PC-9 (cell line): ENCODE measurements at regions not wholly inside any gene's neighbourhood (a gene's known extent, or its start where the extent isn't known, plus 50 kb on each side); places are given as distances from the start of the nearest gene placed in this dataset.

ENCODE experiments used
- BruUV-seq: library from RNA; stranded (reverse); fragments of 400-500 nt; replicated peaks from 2 replicates; lab custom pipeline; 2021; lab: Mats Ljungman, UMichigan
- CTCF ChIA-PET: fragments of 300-600 bp; sonication (Branson Sonifier 250); formaldehyde crosslinking; loops from one replicate; lab custom pipeline; 2022; ENCODE audit warnings: antibody characterized with exemption; lab: Charles Lee
- POLR2A ChIA-PET: fragments of 300-600 bp; sonication (Branson Sonifier 250); formaldehyde crosslinking; loops from one replicate; lab custom pipeline; 2022; ENCODE audit warnings: antibody characterized with exemption; ENCODE audit not compliant: unreplicated experiment; lab: Charles Lee
- DNase-seq, 2 experiments: peaks; one replicate each; pipeline versions ENCODE4 v3.0.0 to v3.0.0-alpha.2; 2015 to 2022; ENCODE audit warnings: mixed read lengths in 1 of 2
- H2AFZ ChIP-seq: fragments of 200-600 bp; sonication (generic); 2 replicates; pipeline ENCODE4 v1.8.1; 2017; ENCODE audit warnings: antibody characterized with exemption
- H3F3A ChIP-seq: fragments of 200-600 bp; sonication (generic); 2 replicates; pipeline ENCODE4 v1.8.1; 2017; ENCODE audit warnings: antibody characterized with exemption, mild to moderate bottlenecking, low read depth; ENCODE audit not compliant: insufficient read depth
- H3K27ac ChIP-seq: fragments of 200-600 bp; sonication (generic); 2 replicates; pipeline ENCODE4 v1.6.1; 2016; ENCODE audit warnings: mixed run types
- H3K27me3 ChIP-seq: fragments of 200-600 bp; sonication (generic); 2 replicates; pipeline ENCODE4 v1.6.1; 2016; ENCODE audit warnings: low read depth, mixed run types; ENCODE audit not compliant: insufficient read depth
- H3K36me3 ChIP-seq: fragments of 200-600 bp; sonication (generic); 2 replicates; pipeline ENCODE4 v1.6.1; 2016; ENCODE audit warnings: low read depth, mixed run types
- H3K4me1 ChIP-seq: fragments of 200-600 bp; sonication (generic); replicated peaks from 2 replicates; pipeline ENCODE4 v1.6.1; 2016; ENCODE audit warnings: mixed run types; ENCODE audit not compliant: insufficient read depth
- H3K4me2 ChIP-seq: fragments of 200-600 bp; sonication (generic); 2 replicates; pipeline ENCODE4 v1.6.1; 2017; ENCODE audit warnings: mixed run types
- H3K4me3 ChIP-seq: fragments of 200-600 bp; sonication (generic); 2 replicates; pipeline ENCODE4 v1.6.1; 2016; ENCODE audit warnings: mixed run types
- H3K79me2 ChIP-seq: fragments of 200-600 bp; sonication (generic); 2 replicates; pipeline ENCODE4 v1.6.1; 2017; ENCODE audit warnings: low read depth, mixed run types
- H3K9me2 ChIP-seq: fragments of 200-600 bp; sonication (generic); 2 replicates; pipeline ENCODE4 v1.8.1; 2017; ENCODE audit warnings: mild to moderate bottlenecking; ENCODE audit not compliant: insufficient read depth
- H3K9me3 ChIP-seq: fragments of 200-600 bp; sonication (generic); 2 replicates; pipeline ENCODE4 v1.8.1; 2016; ENCODE audit warnings: low read depth; ENCODE audit not compliant: insufficient read depth
- H4K20me1 ChIP-seq: fragments of 200-600 bp; sonication (generic); 2 replicates; pipeline ENCODE4 v1.8.1; 2017; ENCODE audit not compliant: insufficient read depth
- EZH2 ChIP-seq: fragments of 200-600 bp; sonication (generic); IDR thresholded peaks from 2 replicates; pipeline ENCODE4 v1.8.0; 2017; ENCODE audit warnings: antibody characterized with exemption, low read depth
- intact Hi-C: fragments of 100-400 bp; cut with micrococcal nuclease; formaldehyde crosslinking; loops from one replicate; pipeline ENCODE4 v1.10.0; 2022; ENCODE audit not compliant: unreplicated experiment
- TF ChIP-seq, protein P1 (sequence below): fragments of 200-600 bp; sonication (generic); conservative IDR thresholded peaks from 2 replicates; pipeline ENCODE4 v1.6.1; 2017; ENCODE audit warnings: mixed run types, antibody characterized with exemption, mild to moderate bottlenecking, moderate library complexity

DNA sequence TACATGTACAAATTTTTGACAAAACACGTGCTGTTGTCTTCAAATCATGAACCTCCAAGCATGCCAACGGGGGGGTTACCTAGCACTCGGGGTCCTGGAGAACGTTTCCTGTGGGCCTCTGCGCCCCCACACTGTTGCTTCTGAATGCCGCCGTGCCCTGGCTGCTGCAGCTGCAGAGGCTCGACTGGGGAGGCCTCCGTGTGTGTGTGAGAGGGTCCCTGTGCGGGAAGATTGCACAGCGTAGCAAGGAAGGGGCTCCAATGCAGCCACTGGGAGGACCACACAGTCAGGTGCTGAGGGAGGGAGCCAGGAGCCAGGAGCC is 1322.2 kb downstream of the TBC1D22A start:
- no peak overlapping the region for H3K4me3 ChIP-seq
- no peaks in the 10 kb centered on the region for H4K20me1 ChIP-seq
- H3F3A ChIP-seq = no peaks in the 10 kb centered on the region
- no peaks in the 10 kb centered on the region for H3K4me1 ChIP-seq
- TF ChIP-seq EZH2 = no peak
- TF ChIP-seq, protein P1, sequence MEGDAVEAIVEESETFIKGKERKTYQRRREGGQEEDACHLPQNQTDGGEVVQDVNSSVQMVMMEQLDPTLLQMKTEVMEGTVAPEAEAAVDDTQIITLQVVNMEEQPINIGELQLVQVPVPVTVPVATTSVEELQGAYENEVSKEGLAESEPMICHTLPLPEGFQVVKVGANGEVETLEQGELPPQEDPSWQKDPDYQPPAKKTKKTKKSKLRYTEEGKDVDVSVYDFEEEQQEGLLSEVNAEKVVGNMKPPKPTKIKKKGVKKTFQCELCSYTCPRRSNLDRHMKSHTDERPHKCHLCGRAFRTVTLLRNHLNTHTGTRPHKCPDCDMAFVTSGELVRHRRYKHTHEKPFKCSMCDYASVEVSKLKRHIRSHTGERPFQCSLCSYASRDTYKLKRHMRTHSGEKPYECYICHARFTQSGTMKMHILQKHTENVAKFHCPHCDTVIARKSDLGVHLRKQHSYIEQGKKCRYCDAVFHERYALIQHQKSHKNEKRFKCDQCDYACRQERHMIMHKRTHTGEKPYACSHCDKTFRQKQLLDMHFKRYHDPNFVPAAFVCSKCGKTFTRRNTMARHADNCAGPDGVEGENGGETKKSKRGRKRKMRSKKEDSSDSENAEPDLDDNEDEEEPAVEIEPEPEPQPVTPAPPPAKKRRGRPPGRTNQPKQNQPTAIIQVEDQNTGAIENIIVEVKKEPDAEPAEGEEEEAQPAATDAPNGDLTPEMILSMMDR = no peak
- CTCF ChIA-PET = no interaction called here
- H2AFZ ChIP-seq = no peak overlapping the region
- POLR2A ChIA-PET = no interaction called here
- no peak overlapping the region for H3K27ac ChIP-seq
- BruUV-seq = no TSS peak
- H3K4me2 ChIP-seq = no peak overlapping the region
- intact Hi-C loops = no loop called here
- H3K36me3 ChIP-seq = no peaks in the 10 kb centered on the region
- H3K79me2 ChIP-seq = no peaks in the 10 kb centered on the region
- H3K9me3 ChIP-seq = no peaks in the 10 kb centered on the region
- H3K27me3 ChIP-seq = peaks cover 96% of the 10 kb centered on the region
- DNase-seq = no peak
- H3K9me2 ChIP-seq = no peaks in the 10 kb centered on the region

DNA sequence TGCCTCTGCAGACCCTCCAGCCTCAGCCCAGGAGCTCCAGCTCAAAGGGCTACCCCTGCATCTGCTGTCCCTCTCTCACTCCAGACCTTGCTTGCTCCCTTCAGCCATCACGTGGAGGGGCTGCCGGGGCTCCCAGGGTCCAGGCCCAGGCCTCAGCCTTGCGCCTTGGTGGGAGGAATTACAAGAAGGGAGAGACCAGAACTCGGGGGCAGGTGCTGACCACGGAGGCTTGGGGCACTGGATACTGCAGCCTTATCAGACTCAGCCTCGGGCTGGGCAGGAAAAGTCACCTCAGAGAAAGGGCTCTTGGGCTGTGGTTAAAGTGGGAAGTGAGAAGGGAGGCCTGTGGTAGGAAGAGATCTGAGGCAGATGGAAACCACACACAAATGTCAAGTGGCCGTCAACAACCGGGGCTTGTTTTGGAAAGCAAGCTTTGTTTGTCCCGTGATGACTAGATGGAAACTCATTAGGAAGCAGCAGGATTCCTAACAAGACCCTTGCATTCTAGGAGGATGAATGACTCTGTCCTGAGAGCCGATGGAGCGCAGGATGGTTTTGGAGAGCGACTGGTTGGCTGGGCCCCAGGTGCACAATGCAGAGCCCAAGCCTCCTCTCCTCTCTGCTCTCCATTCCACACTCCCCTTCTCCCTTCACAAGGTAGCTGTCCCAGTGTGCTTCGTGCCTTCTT is 1321.7 kb downstream of the TBC1D22A start:
- intact Hi-C loops = no loop called here
- TF ChIP-seq, protein P1 = no peak
- TF ChIP-seq EZH2 = no peak
- H3F3A ChIP-seq = no peaks in the 10 kb centered on the region
- H2AFZ ChIP-seq = no peak overlapping the region
- H3K4me2 ChIP-seq = no peak overlapping the region
- CTCF ChIA-PET = no interaction called here
- H3K4me3 ChIP-seq = no peak overlapping the region
- no peaks in the 10 kb centered on the region for H3K9me3 ChIP-seq
- POLR2A ChIA-PET = no interaction called here
- DNase-seq = no peak
- H3K9me2 ChIP-seq = no peaks in the 10 kb centered on the region
- no peak overlapping the region for H3K27ac ChIP-seq
- BruUV-seq = no TSS peak
- no peaks in the 10 kb centered on the region for H4K20me1 ChIP-seq
- H3K4me1 ChIP-seq = no peaks in the 10 kb centered on the region
- H3K79me2 ChIP-seq = no peaks in the 10 kb centered on the region
- H3K36me3 ChIP-seq = no peaks in the 10 kb centered on the region
- H3K27me3 ChIP-seq = peaks cover 97% of the 10 kb centered on the region

DNA sequence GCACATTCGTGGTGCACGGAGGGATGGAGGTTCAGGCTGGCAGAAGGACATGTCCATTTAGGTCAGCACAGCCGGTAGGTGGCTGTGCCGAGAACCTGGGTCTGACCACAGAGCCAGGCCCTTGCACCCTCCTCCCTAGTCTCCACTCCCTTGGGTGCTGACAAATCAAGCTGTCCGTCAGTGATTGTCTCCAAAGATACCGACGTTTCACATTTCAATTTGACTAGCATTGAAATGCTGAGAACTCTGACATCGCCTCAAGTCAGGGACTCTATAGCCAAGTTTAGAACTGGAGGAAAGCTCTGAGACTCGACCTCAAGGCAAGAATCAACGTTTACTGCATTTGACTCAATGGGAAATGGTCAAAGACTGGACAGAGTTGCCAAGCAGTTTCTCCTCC is 1321.1 kb downstream of the TBC1D22A start:
- no peak for DNase-seq
- no peaks in the 10 kb centered on the region for H3K4me1 ChIP-seq
- no peaks in the 10 kb centered on the region for H3K9me3 ChIP-seq
- no peaks in the 10 kb centered on the region for H3K36me3 ChIP-seq
- no peaks in the 10 kb centered on the region for H3K9me2 ChIP-seq
- TF ChIP-seq EZH2 = no peak
- TF ChIP-seq, protein P1 = no peak
- H4K20me1 ChIP-seq = no peaks in the 10 kb centered on the region
- H3K4me3 ChIP-seq = no peak overlapping the region
- ChIA-PET POLR2A (no interaction called here), CTCF (no interaction called here)
- H3K4me2 ChIP-seq = no peak overlapping the region
- H3K27me3 ChIP-seq = peaks cover 97% of the 10 kb centered on the region
- H3K79me2 ChIP-seq = no peaks in the 10 kb centered on the region
- H2AFZ ChIP-seq = no peak overlapping the region
- no TSS peak for BruUV-seq
- H3F3A ChIP-seq = no peaks in the 10 kb centered on the region
- H3K27ac ChIP-seq = no peak overlapping the region
- intact Hi-C loops = no loop called here
